ENCODE measurements at regions not wholly inside any gene's neighbourhood (a gene's known extent, or its start where the extent isn't known, plus 50 kb on each side); places are given as distances from the start of the nearest gene placed in this dataset.

- no peak overlapping the region for H3K9ac ChIP-seq (ENCODE audit: low read length)
- no peaks in the 10 kb centered on the region for H3K27me3 ChIP-seq (ENCODE audit: insufficient read depth, low read depth, low read length)
- no peak overlapping the region for H3K27ac ChIP-seq (ENCODE audit: low read length)
- H3F3A ChIP-seq (ENCODE audit: insufficient read depth, low read length, poor library complexity, severe bottlenecking): no peaks in the 10 kb centered on the region
- no peak overlapping the region for H3K4me2 ChIP-seq (ENCODE audit: low read length)
- H3K9me3 ChIP-seq (ENCODE audit: low read length): no peaks in the 10 kb centered on the region
- TF ChIP-seq POLR2AphosphoS5 (IDR thresholded peaks at IDR 0.05) (no peak), EP300 (conservative IDR thresholded peaks at IDR 0.05; ENCODE audit: poor library complexity, severe bottlenecking) (no peak), REST (IDR thresholded peaks at IDR 0.05; ENCODE audit: borderline replicate concordance) (no peak), EZH2 (IDR thresholded peaks at IDR 0.05; ENCODE audit: borderline replicate concordance, insufficient read depth, low read length, poor library complexity, severe bottlenecking) (no peak), RAD21 (conservative IDR thresholded peaks at IDR 0.05) (no peak), TAF1 (IDR thresholded peaks at IDR 0.05; ENCODE audit: low read depth) (no peak), CTCF (IDR thresholded peaks at IDR 0.05; ENCODE audit: poor library complexity, severe bottlenecking) (no peak)
- H3K79me2 ChIP-seq (replicated peaks; ENCODE audit: insufficient read depth, low read length): no peaks in the 10 kb centered on the region
- H3K9me2 ChIP-seq (ENCODE audit: insufficient read depth, low read length): no peaks in the 10 kb centered on the region
- H3K36me3 ChIP-seq (ENCODE audit: insufficient read depth, low read length): no peaks in the 10 kb centered on the region
- no peaks in the 10 kb centered on the region for H4K20me1 ChIP-seq (ENCODE audit: insufficient read depth)
- H3K4me3 ChIP-seq (ENCODE audit: low read length): no peak overlapping the region
- H2AFZ ChIP-seq (ENCODE audit: low read depth, low read length): no peak overlapping the region
These were observed 86.9 kb upstream of the IGLL5 start for GRCh38 chr22:22800716-22801115.

GRCh38 chr22:22802339-22802970, 85.2 kb upstream of the IGLL5 start:
- no peaks in the 10 kb centered on the region for H3F3A ChIP-seq (ENCODE audit: insufficient read depth, low read length, poor library complexity, severe bottlenecking)
- H3K9ac ChIP-seq (ENCODE audit: low read length): no peak overlapping the region
- no peaks in the 10 kb centered on the region for H3K9me3 ChIP-seq (ENCODE audit: low read length)
- no peak overlapping the region for H3K27ac ChIP-seq (ENCODE audit: low read length)
- no peak for TF ChIP-seq TAF1 (IDR thresholded peaks at IDR 0.05; ENCODE audit: low read depth)
- TF ChIP-seq SMC3 (conservative IDR thresholded peaks at IDR 0.05; ENCODE audit: poor library complexity): no peak
- TF ChIP-seq MXI1 (conservative IDR thresholded peaks at IDR 0.05; ENCODE audit: poor library complexity, severe bottlenecking): no peak
- TF ChIP-seq EZH2 (IDR thresholded peaks at IDR 0.05; ENCODE audit: borderline replicate concordance, insufficient read depth, low read length, poor library complexity, severe bottlenecking): no peak
- no peak for TF ChIP-seq RAD21 (conservative IDR thresholded peaks at IDR 0.05)
- no peak for TF ChIP-seq POLR2AphosphoS5 (IDR thresholded peaks at IDR 0.05)
- H3K79me2 ChIP-seq (replicated peaks; ENCODE audit: insufficient read depth, low read length): no peaks in the 10 kb centered on the region
- no peak overlapping the region for H3K4me3 ChIP-seq (ENCODE audit: low read length)
- H3K4me2 ChIP-seq (ENCODE audit: low read length): no peak overlapping the region
- no peaks in the 10 kb centered on the region for H3K36me3 ChIP-seq (ENCODE audit: insufficient read depth, low read length)
- no peak overlapping the region for H2AFZ ChIP-seq (ENCODE audit: low read depth, low read length)
- H4K20me1 ChIP-seq (ENCODE audit: insufficient read depth): no peaks in the 10 kb centered on the region
- H3K27me3 ChIP-seq (ENCODE audit: insufficient read depth, low read depth, low read length): no peaks in the 10 kb centered on the region
- H3K9me2 ChIP-seq (ENCODE audit: insufficient read depth, low read length): no peaks in the 10 kb centered on the region

Data from neural cell (in vitro differentiated cells).